ENCODE measurements at regions not wholly inside any gene's neighbourhood (a gene's known extent, or its start where the extent isn't known, plus 50 kb on each side); places are given as distances from the start of the nearest gene placed in this dataset.

GRCh38 chr17:71287071-71287823 is 833.6 kb upstream of the SOX9 start:
- Mint-ChIP-seq H3K27me3 (no peaks in the 10 kb centered on the region), H3K4me3 (peak overlapping the region in 1 of 8 donors; percentile 17), H3K36me3 (no peaks in the 10 kb centered on the region), H3K27ac (peak overlapping the region in 1 of 7 donors; percentile 70), H3K9me3 (peaks cover 0 to 9% (median 4%) of the 10 kb centered on the region in 8 donors), H3K4me1 (no peaks in the 10 kb centered on the region)
- Histone ChIP-seq H3K27ac (ENCODE audit: low read depth, low read length) (no peak overlapping the region), H3K9me3 (ENCODE audit: control insufficient read depth in 1 of 2, low read length in 2 of 2) (no peaks in the 10 kb centered on the region), H3K36me3 (ENCODE audit: insufficient read depth, low read length) (no peaks in the 10 kb centered on the region), H3K4me1 (ENCODE audit: insufficient read depth, low read length) (no peaks in the 10 kb centered on the region), H3K27me3 (ENCODE audit: insufficient read depth, low read length) (no peaks in the 10 kb centered on the region), H3K4me3 (ENCODE audit: low read length in 2 of 2) (no peak overlapping the region)
- DNase-seq = no peak
- ChIA-PET POLR2A (ENCODE audit: partially characterized antibody) (no interaction called here), CTCF (ENCODE audit: partially characterized antibody) (no interaction called here)
- intact Hi-C loops (cut with micrococcal nuclease) = no loop called here

- Mint-ChIP-seq H3K27ac (no peak overlapping the region), H3K9me3 (peaks cover 4 to 9% (median 5%) of the 10 kb centered on the region in 8 donors), H3K4me1 (no peaks in the 10 kb centered on the region), H3K4me3 (no peak overlapping the region), H3K36me3 (no peaks in the 10 kb centered on the region), H3K27me3 (no peaks in the 10 kb centered on the region)
- ChIA-PET CTCF (ENCODE audit: partially characterized antibody) (no interaction called here), POLR2A (ENCODE audit: partially characterized antibody) (no interaction called here)
- Histone ChIP-seq H3K27ac (ENCODE audit: low read depth, low read length) (no peak overlapping the region), H3K9me3 (ENCODE audit: control insufficient read depth in 1 of 2, low read length in 2 of 2) (no peaks in the 10 kb centered on the region), H3K27me3 (ENCODE audit: insufficient read depth, low read length) (no peaks in the 10 kb centered on the region), H3K36me3 (ENCODE audit: insufficient read depth, low read length) (no peaks in the 10 kb centered on the region), H3K4me1 (ENCODE audit: insufficient read depth, low read length) (no peaks in the 10 kb centered on the region), H3K4me3 (ENCODE audit: low read length in 2 of 2) (no peak overlapping the region)
- no peak for DNase-seq
- intact Hi-C loops (cut with micrococcal nuclease) = no loop called here
Measured at GRCh38 chr17:71292006-71292405, 828.8 kb upstream of the SOX9 start.

- H3K27me3 Mint-ChIP-seq = no peaks in the 10 kb centered on the region
- H3K9me3 Mint-ChIP-seq = peaks cover 0 to 10% (median 3%) of the 10 kb centered on the region in 8 donors
- H3K27me3 ChIP-seq (ENCODE audit: insufficient read depth, low read length) = no peaks in the 10 kb centered on the region
- no peaks in the 10 kb centered on the region for H3K4me1 Mint-ChIP-seq
- no peak for DNase-seq
- H3K4me3 Mint-ChIP-seq = no peak overlapping the region
- H3K9me3 ChIP-seq (ENCODE audit: control insufficient read depth in 1 of 2, low read length in 2 of 2) = peaks cover 0 to 4% of the 10 kb centered on the region in 2 donors
- H3K4me3 ChIP-seq (ENCODE audit: low read length in 2 of 2) = no peak overlapping the region
- H3K27ac ChIP-seq (ENCODE audit: low read depth, low read length) = no peak overlapping the region
- intact Hi-C loops (cut with micrococcal nuclease) = no loop called here
- no peaks in the 10 kb centered on the region for H3K4me1 ChIP-seq (ENCODE audit: insufficient read depth, low read length)
- no peaks in the 10 kb centered on the region for H3K36me3 ChIP-seq (ENCODE audit: insufficient read depth, low read length)
- no peak overlapping the region for H3K27ac Mint-ChIP-seq
- POLR2A ChIA-PET (ENCODE audit: partially characterized antibody) = no interaction called here
- CTCF ChIA-PET (ENCODE audit: partially characterized antibody) = no interaction called here
- no peaks in the 10 kb centered on the region for H3K36me3 Mint-ChIP-seq
Measured at GRCh38 chr17:71296005-71296404, 824.8 kb upstream of the SOX9 start.

- H3K27me3 ChIP-seq (ENCODE audit: insufficient read depth, low read length) = no peaks in the 10 kb centered on the region
- H3K4me1 ChIP-seq (ENCODE audit: insufficient read depth, low read length) = no peaks in the 10 kb centered on the region
- no peak overlapping the region for H3K4me3 ChIP-seq (ENCODE audit: low read length in 2 of 2)
- no peaks in the 10 kb centered on the region for H3K36me3 ChIP-seq (ENCODE audit: insufficient read depth, low read length)
- Mint-ChIP-seq H3K4me3 (no peak overlapping the region), H3K4me1 (no peaks in the 10 kb centered on the region), H3K27ac (no peak overlapping the region), H3K36me3 (peaks cover 0 to 2% of the 10 kb centered on the region in 2 donors), H3K9me3 (peaks cover 3 to 22% (median 14%) of the 10 kb centered on the region in 8 donors), H3K27me3 (no peaks in the 10 kb centered on the region)
- ChIA-PET CTCF (ENCODE audit: partially characterized antibody) (no interaction called here), POLR2A (ENCODE audit: partially characterized antibody) (no interaction called here)
- peaks cover 0 to 4% of the 10 kb centered on the region in 2 donors for H3K9me3 ChIP-seq (ENCODE audit: control insufficient read depth in 1 of 2, low read length in 2 of 2)
- no peak overlapping the region for H3K27ac ChIP-seq (ENCODE audit: low read depth, low read length)
- no peak for DNase-seq
- intact Hi-C loops (cut with micrococcal nuclease) = no loop called here
Measured at GRCh38 chr17:71301063-71301462, 819.8 kb upstream of the SOX9 start.

- Mint-ChIP-seq H3K4me3 (no peak overlapping the region), H3K27ac (no peak overlapping the region), H3K9me3 (peaks cover 5 to 29% (median 17%) of the 10 kb centered on the region in 8 donors), H3K4me1 (no peaks in the 10 kb centered on the region), H3K36me3 (peaks cover 0 to 2% of the 10 kb centered on the region in 2 donors), H3K27me3 (no peaks in the 10 kb centered on the region)
- POLR2A ChIA-PET (ENCODE audit: partially characterized antibody) = no interaction called here
- intact Hi-C loops (cut with micrococcal nuclease) = no loop called here
- DNase-seq = no peak
- CTCF ChIA-PET (ENCODE audit: partially characterized antibody) = no interaction called here
- H3K4me1 ChIP-seq (ENCODE audit: insufficient read depth, low read length) = no peaks in the 10 kb centered on the region
- no peaks in the 10 kb centered on the region for H3K27me3 ChIP-seq (ENCODE audit: insufficient read depth, low read length)
- no peak overlapping the region for H3K27ac ChIP-seq (ENCODE audit: low read depth, low read length)
- no peak overlapping the region for H3K4me3 ChIP-seq (ENCODE audit: low read length in 2 of 2)
- H3K36me3 ChIP-seq (ENCODE audit: insufficient read depth, low read length) = no peaks in the 10 kb centered on the region
- H3K9me3 ChIP-seq (ENCODE audit: control insufficient read depth in 1 of 2, low read length in 2 of 2) = peaks cover 0 to 4% of the 10 kb centered on the region in 2 donors
Measured at GRCh38 chr17:71302721-71303549, 817.9 kb upstream of the SOX9 start.

GRCh38 chr17:71304498-71305158 is 816.2 kb upstream of the SOX9 start:
- CTCF ChIA-PET (ENCODE audit: partially characterized antibody) = no interaction called here
- no peak overlapping the region for H3K27ac ChIP-seq (ENCODE audit: low read depth, low read length)
- POLR2A ChIA-PET (ENCODE audit: partially characterized antibody) = no interaction called here
- H3K9me3 Mint-ChIP-seq = peaks cover 7 to 30% (median 18%) of the 10 kb centered on the region in 8 donors
- intact Hi-C loops (cut with micrococcal nuclease) = no loop called here
- no peaks in the 10 kb centered on the region for H3K27me3 Mint-ChIP-seq
- DNase-seq = no peak
- no peak overlapping the region for H3K4me3 ChIP-seq (ENCODE audit: low read length in 2 of 2)
- no peaks in the 10 kb centered on the region for H3K27me3 ChIP-seq (ENCODE audit: insufficient read depth, low read length)
- no peak overlapping the region for H3K27ac Mint-ChIP-seq
- H3K9me3 ChIP-seq (ENCODE audit: control insufficient read depth in 1 of 2, low read length in 2 of 2) = peaks cover 0 to 2% of the 10 kb centered on the region in 2 donors
- no peaks in the 10 kb centered on the region for H3K36me3 ChIP-seq (ENCODE audit: insufficient read depth, low read length)
- peaks cover 0 to 2% of the 10 kb centered on the region in 2 donors for H3K36me3 Mint-ChIP-seq
- no peaks in the 10 kb centered on the region for H3K4me1 Mint-ChIP-seq
- H3K4me1 ChIP-seq (ENCODE audit: insufficient read depth, low read length) = no peaks in the 10 kb centered on the region
- no peak overlapping the region for H3K4me3 Mint-ChIP-seq

- H3K27me3 Mint-ChIP-seq = no peaks in the 10 kb centered on the region
- H3K36me3 Mint-ChIP-seq = no peaks in the 10 kb centered on the region
- H3K36me3 ChIP-seq (ENCODE audit: insufficient read depth, low read length) = no peaks in the 10 kb centered on the region
- H3K9me3 Mint-ChIP-seq = peaks cover 0 to 7% (median 1%) of the 10 kb centered on the region in 8 donors
- H3K9me3 ChIP-seq (ENCODE audit: control insufficient read depth in 1 of 2, low read length in 2 of 2) = no peaks in the 10 kb centered on the region
- CTCF ChIA-PET (ENCODE audit: partially characterized antibody) = no interaction called here
- intact Hi-C loops (cut with micrococcal nuclease) = no loop called here
- H3K27ac ChIP-seq (ENCODE audit: low read depth, low read length) = no peak overlapping the region
- H3K27me3 ChIP-seq (ENCODE audit: insufficient read depth, low read length) = no peaks in the 10 kb centered on the region
- no peak overlapping the region for H3K4me3 Mint-ChIP-seq
- no peaks in the 10 kb centered on the region for H3K4me1 ChIP-seq (ENCODE audit: insufficient read depth, low read length)
- no peak for DNase-seq
- no peaks in the 10 kb centered on the region for H3K4me1 Mint-ChIP-seq
- H3K4me3 ChIP-seq (ENCODE audit: low read length in 2 of 2) = no peak overlapping the region
- H3K27ac Mint-ChIP-seq = no peak overlapping the region
- POLR2A ChIA-PET (ENCODE audit: partially characterized antibody) = no interaction called here
Measured at GRCh38 chr17:71313866-71314265, 807.0 kb upstream of the SOX9 start.

Measured in CD4-positive, alpha-beta memory T cell (primary cell).